Stimulated activated memory B cell treated with anti-CD40 and anti-IgM and Interleukin-4, amounts not matched to agents 10 μg/mL and 1 μg/mL and 100 μg/mL, for 72 hours (primary cell): ENCODE measurements at regions not wholly inside any gene's neighbourhood (a gene's known extent, or its start where the extent isn't known, plus 50 kb on each side); places are given as distances from the start of the nearest gene placed in this dataset.

Source experiments
- ATAC-seq: fragments of 150-1000 bp; cut with Tn5 transposase; 2 replicates; pipeline ENCODE4 v1.10.0; 2021
- H3K27ac Mint-ChIP-seq: one replicate; pipeline ENCODE4 v1.8.0; 2022; ENCODE audit warnings: mild to moderate bottlenecking, mixed read lengths
- H3K27me3 Mint-ChIP-seq: one replicate; pipeline ENCODE4 v1.8.0; 2022; ENCODE audit warnings: mixed read lengths
- H3K36me3 Mint-ChIP-seq: one replicate; pipeline ENCODE4 v1.8.0; 2022; ENCODE audit warnings: mixed read lengths
- H3K4me1 Mint-ChIP-seq: one replicate; pipeline ENCODE4 v1.8.0; 2022; ENCODE audit warnings: mixed read lengths
- H3K4me3 Mint-ChIP-seq: one replicate; pipeline ENCODE4 v1.8.0; 2022; ENCODE audit warnings: mild to moderate bottlenecking, moderate library complexity, mixed read lengths
- H3K9me3 Mint-ChIP-seq: one replicate; pipeline ENCODE4 v1.8.0; 2022; ENCODE audit warnings: mixed read lengths

DNA sequence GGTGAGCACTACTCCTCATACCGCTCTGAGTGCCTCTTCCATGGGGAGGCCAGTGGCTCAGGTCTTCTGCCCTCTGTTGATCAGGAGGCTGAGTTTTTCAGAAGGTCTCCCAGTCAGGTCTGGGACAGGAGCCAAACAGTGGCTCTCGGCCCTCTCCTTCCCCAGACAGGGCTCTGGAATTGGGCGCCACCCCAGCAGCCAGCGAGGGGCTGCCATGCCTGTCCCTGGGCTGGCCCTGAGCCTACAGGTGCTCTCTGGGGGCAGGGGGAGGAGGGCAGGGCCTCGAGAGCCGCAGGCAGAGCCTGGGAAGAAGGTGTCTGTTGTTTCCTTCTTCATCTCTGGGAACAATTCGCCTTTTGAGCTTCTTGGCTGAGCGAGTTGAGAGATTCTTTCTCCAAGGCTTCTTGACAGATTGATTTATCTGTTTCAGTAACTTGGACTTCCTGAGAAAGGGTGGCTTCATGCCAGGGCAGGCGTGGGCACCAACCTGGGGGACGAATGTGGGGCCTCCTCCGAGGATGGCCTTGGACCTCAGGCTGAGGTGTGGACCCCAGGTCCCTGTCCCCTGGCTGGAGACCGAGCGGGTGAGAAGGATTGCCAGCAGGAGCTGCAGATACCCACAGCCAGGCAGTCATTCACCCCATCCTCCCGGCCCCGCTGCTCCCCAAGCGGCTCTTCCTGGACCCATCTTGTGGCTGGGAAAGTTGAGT lies 64.7 kb upstream of the GLI2 start:
- Mint-ChIP-seq H3K36me3 (peaks cover 5% of the 10 kb centered on the region), H3K27ac (no peak overlapping the region), H3K9me3 (peaks cover 9% of the 10 kb centered on the region), H3K4me1 (peaks cover 7% of the 10 kb centered on the region), H3K27me3 (peaks cover 76% of the 10 kb centered on the region), H3K4me3 (no peak overlapping the region)
- no peak for ATAC-seq

DNA sequence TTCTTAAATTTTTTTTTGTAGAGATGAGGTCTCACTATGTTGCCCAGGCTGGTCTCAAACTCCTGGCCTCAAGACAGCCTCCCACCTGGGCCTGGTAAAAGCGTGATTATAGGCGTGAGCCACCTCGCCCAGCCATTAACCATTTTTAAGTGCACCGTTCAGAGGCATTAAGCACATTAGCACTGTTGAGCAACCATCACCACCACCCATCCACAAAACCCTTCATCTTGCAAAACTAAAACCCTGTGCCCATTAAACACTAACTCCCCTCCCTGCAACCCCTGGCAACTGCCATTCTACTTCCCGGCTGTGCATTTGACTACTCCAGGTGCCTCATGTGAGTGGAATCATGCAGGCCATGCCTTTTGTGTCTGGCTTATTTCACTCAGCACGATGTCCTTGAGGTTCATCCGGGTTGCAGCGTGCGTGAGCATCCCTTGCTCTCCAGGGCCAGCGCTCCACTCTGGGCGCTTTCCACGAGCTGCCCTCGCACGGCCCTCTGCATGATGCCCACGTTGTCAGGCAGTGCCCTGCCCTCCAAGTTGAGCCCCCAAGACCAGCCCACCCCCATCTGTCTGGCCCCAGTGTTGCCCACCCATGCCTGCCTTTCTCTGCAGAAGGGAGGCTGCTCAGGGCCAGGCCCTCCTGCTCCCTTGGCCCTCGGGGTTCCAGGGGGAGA lies 63.0 kb upstream of the GLI2 start:
- no peak overlapping the region for H3K27ac Mint-ChIP-seq
- H3K36me3 Mint-ChIP-seq = no peaks in the 10 kb centered on the region
- H3K4me3 Mint-ChIP-seq = no peak overlapping the region
- H3K27me3 Mint-ChIP-seq = peaks cover 94% of the 10 kb centered on the region
- H3K9me3 Mint-ChIP-seq = no peaks in the 10 kb centered on the region
- ATAC-seq = no peak
- peaks cover 7% of the 10 kb centered on the region for H3K4me1 Mint-ChIP-seq

DNA sequence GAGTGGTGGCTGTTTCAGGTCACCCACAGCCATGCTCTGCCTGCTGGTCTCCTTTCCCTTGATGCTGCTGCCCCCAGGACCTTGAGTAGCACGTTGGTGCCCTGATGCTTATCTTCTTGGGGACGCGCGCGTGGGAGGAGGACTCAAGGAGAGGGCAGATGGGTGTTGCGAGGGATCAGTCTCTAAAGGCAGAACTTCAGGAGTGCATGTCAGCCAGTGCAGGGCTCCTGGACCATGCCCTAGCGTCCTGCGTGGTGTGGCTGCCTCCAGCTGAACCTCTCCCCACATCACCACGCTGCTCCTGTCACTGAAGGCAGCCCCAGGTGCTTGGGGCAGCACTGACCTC lies 62.5 kb upstream of the GLI2 start:
- H3K4me3 Mint-ChIP-seq = no peak overlapping the region
- peaks cover 7% of the 10 kb centered on the region for H3K4me1 Mint-ChIP-seq
- no peak overlapping the region for H3K27ac Mint-ChIP-seq
- no peaks in the 10 kb centered on the region for H3K9me3 Mint-ChIP-seq
- ATAC-seq = no peak
- no peaks in the 10 kb centered on the region for H3K36me3 Mint-ChIP-seq
- H3K27me3 Mint-ChIP-seq = peaks cover 99% of the 10 kb centered on the region

DNA sequence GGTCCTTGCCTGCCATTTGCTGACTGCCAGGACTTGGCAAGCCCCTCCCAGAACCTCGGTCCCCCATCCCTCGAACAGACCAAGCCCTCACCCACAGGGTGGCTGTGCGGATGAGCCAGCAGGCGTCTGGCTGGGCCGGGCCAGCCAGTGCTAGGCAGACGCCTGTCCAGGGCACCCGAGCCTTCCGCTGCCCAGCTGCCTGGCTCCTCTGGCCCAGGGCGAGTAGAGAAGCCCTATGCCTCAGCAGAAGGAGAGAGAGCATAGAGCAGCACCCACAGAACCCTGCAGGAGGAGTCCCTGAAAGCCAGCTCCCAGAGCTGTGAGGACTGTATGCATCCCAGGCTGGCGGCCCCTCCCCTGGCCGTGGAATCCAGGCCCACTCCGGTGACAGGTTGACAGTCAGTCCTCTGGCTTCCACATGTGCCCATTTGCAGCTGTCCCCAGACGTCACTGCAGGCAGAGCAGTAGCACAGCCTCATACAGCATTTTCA lies 62.1 kb upstream of the GLI2 start:
- H3K4me1 Mint-ChIP-seq = peaks cover 7% of the 10 kb centered on the region
- H3K9me3 Mint-ChIP-seq = no peaks in the 10 kb centered on the region
- no peak overlapping the region for H3K27ac Mint-ChIP-seq
- no peaks in the 10 kb centered on the region for H3K36me3 Mint-ChIP-seq
- peaks cover 100% of the 10 kb centered on the region for H3K27me3 Mint-ChIP-seq
- no peak overlapping the region for H3K4me3 Mint-ChIP-seq
- ATAC-seq = no peak

DNA sequence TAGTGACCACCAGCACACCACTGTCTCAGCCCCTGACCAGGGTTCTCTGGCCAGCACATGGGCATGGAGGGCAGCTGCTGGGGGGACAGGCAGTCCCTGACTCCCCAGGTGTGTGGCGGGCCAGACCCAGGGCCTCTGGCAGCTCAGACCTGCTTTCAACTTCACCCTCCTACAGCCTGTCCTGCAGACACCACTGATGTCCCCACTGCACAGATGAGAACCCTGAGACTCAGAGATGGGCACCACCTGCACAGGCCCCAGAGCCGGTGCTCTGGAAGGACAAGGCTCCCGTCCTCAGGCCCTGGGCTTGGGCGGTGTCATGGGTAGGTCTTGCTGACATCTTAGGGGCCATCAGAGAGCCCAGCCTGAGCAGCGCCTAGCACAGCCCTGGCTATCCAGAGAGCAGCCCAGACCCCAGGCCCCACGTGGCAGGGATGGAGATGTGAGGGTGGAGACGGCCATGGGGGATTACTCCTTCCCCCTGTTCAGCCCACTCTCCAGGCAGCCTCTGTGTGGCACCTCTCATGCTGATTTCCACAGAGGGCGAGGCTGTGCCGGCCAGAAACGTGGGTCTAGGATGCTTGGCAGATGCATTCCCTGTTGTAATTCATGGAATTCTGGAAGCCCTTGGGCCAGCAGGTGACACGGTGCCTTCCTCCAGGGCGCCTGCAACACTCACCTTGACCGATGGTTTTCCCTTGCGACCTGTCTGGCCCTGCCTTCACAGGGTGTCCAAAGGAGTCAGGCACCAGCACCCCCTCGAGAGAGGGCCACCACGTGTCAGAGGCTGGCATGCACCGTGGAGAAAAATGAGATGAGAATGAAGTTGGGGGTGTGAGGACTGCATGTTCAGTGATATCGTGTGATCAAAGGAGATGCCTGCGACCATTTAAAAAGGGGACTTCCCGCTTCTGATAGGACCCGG lies 61.2 kb upstream of the GLI2 start:
- Mint-ChIP-seq H3K4me3 (no peak overlapping the region), H3K27me3 (peaks cover 100% of the 10 kb centered on the region), H3K36me3 (no peaks in the 10 kb centered on the region), H3K27ac (no peak overlapping the region), H3K9me3 (no peaks in the 10 kb centered on the region), H3K4me1 (peaks cover 5% of the 10 kb centered on the region)
- ATAC-seq = no peak

DNA sequence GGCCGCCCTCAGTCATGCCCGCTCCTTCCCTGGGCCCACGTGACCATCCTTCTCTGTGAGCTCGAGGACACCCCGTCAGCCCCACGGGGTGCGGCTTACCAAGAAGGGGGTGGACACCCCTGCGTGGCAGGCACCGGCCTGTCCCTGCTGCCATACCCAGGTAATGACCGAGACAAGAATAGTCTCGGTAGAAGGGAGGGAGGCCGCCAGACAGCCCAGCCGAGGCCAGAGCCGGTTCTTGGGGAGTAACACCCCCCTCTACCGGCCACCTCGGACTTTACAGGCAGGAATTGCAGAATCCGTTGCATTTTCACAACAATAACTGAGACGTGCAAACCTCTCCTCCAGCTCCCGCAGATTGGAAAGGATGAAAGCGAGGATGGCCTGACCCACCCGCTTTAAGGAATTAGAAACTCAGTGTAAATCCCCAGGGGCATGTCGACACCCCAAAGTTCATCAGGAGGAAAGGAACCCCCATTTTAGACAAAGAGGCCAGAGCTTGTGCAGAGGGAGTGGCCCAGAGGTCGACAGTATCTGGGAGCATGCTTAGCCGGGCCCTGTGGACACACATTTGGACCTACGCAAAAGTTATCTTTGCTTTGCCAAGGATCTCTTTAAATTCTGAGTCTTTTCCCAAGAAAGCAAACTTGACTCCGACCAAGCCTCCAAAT lies 60.1 kb upstream of the GLI2 start:
- peaks cover 91% of the 10 kb centered on the region for H3K27me3 Mint-ChIP-seq
- no peaks in the 10 kb centered on the region for H3K36me3 Mint-ChIP-seq
- H3K9me3 Mint-ChIP-seq = no peaks in the 10 kb centered on the region
- no peak overlapping the region for H3K27ac Mint-ChIP-seq
- no peaks in the 10 kb centered on the region for H3K4me1 Mint-ChIP-seq
- no peak overlapping the region for H3K4me3 Mint-ChIP-seq
- peak; percentile 9 for ATAC-seq

DNA sequence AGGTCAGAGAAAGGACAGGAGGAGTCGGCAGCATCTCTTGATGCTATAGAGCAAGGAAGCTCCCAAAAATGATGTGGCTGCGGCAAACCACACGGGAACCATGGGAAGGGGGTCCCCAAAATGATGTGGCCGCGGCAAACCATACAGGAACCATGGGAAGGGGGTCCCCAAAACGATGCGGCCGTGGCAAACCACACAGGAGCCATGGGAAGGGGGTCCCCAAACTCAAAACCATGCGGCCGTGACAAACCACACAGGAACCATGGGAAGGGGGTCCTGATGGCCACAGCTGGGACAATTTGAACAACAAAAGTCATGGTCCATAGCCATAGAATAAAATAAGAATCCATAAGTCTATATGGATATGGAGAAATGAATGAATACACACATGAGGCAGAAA lies 58.4 kb upstream of the GLI2 start:
- no peak for ATAC-seq

DNA sequence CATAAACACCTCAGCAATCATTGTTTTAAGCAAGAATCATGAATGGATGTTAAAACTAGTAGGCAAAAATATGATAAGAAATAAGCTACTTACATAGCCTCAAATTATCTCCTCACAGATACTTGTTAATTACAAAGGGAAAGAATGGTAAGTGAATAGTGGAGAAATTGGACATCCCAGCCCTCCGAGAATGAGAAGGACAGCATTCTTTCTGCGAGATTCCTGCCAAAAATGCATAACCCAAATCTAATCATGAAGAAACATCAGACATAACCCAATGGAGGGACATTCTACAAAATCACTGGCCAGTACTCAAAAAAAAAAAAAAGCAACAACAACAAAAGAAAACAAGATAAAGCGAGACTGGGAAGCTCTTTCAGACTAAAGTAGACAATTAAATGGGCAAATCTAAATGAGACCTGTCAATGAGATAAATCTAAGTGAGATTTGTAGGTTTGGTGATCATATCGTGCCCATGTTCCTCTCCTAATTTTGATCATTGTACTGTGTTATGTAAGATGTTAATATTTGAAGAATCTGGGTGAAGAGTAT lies 57.9 kb upstream of the GLI2 start:
- peaks cover 78% of the 10 kb centered on the region for H3K27me3 Mint-ChIP-seq
- H3K36me3 Mint-ChIP-seq = no peaks in the 10 kb centered on the region
- no peaks in the 10 kb centered on the region for H3K9me3 Mint-ChIP-seq
- no peak overlapping the region for H3K4me3 Mint-ChIP-seq
- no peak for ATAC-seq
- H3K4me1 Mint-ChIP-seq = no peaks in the 10 kb centered on the region
- no peak overlapping the region for H3K27ac Mint-ChIP-seq

More for the DNA sequence above, 58.4 kb upstream of the GLI2 start:
- H3K27me3 Mint-ChIP-seq = peaks cover 78% of the 10 kb centered on the region
- H3K36me3 Mint-ChIP-seq = no peaks in the 10 kb centered on the region
- no peak overlapping the region for H3K4me3 Mint-ChIP-seq
- no peaks in the 10 kb centered on the region for H3K4me1 Mint-ChIP-seq
- no peak overlapping the region for H3K27ac Mint-ChIP-seq
- H3K9me3 Mint-ChIP-seq = no peaks in the 10 kb centered on the region

DNA sequence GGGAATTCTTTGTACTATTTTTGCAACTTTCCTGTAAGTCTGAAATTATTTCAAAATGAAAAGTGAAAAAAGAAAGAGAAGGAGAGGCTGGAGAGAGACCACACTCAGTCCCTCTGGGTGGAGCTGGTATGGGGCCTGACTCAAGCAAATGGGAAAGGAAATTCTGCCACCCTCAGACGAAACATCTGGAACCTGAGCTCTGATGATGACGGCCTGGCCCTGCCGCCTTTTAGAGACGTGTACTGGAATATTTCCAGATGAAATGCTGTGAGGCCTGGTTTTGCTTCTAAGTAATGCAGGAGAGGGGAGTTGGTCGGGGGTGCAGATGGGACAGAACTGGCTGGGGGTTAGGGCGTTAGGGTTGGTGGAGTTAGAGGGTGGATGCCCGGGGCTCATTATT lies 57.4 kb upstream of the GLI2 start:
- H3K4me3 Mint-ChIP-seq = no peak overlapping the region
- H3K4me1 Mint-ChIP-seq = no peaks in the 10 kb centered on the region
- H3K27me3 Mint-ChIP-seq = peaks cover 78% of the 10 kb centered on the region
- no peaks in the 10 kb centered on the region for H3K36me3 Mint-ChIP-seq
- no peak overlapping the region for H3K27ac Mint-ChIP-seq
- no peaks in the 10 kb centered on the region for H3K9me3 Mint-ChIP-seq
- ATAC-seq = no peak

DNA sequence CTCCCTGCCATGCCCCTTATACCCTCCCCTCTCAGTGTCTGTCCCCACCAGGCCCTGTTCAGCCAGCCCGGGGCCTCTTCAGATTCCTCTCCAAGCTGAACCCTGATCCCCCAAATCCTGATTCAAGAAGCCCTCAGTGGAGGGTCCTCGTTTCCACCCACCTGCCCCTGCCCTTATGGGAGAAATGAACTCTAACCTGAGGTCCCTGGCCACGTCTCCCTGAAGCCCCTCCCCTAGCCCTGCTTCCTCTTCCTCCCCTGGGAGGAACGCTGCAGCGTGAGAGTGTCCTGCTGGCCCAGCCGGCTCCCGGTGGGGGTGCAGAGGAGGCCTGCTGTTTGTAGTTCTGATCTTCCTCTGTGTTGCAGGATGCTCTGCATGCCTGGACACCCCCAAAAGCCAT lies 56.7 kb upstream of the GLI2 start:
- no peaks in the 10 kb centered on the region for H3K36me3 Mint-ChIP-seq
- H3K4me3 Mint-ChIP-seq = no peak overlapping the region
- no peak for ATAC-seq
- no peaks in the 10 kb centered on the region for H3K9me3 Mint-ChIP-seq
- no peak overlapping the region for H3K27ac Mint-ChIP-seq
- H3K4me1 Mint-ChIP-seq = no peaks in the 10 kb centered on the region
- H3K27me3 Mint-ChIP-seq = peaks cover 78% of the 10 kb centered on the region

DNA sequence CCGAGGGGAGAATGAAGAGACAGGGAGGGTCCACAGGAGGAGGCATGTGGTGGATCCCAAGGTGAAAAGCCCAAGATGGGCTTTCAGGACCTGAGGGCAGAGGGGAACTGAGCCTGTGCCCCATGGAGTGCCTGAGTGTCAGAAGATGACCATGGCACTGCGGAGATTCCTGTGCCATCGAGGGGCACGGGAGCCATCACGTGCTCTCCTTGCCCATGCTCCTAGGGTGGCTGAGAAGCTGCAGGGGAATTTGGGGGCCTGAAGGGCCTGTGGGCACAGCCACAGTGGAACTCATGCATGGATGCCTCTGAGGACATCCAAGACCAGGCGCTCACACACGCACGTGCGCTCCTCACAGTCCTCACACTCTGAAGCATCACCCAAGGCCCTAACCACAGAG lies 56.1 kb upstream of the GLI2 start:
- Mint-ChIP-seq H3K27me3 (peaks cover 74% of the 10 kb centered on the region), H3K4me3 (no peak overlapping the region), H3K36me3 (no peaks in the 10 kb centered on the region), H3K27ac (no peak overlapping the region), H3K9me3 (no peaks in the 10 kb centered on the region), H3K4me1 (no peaks in the 10 kb centered on the region)
- no peak for ATAC-seq

DNA sequence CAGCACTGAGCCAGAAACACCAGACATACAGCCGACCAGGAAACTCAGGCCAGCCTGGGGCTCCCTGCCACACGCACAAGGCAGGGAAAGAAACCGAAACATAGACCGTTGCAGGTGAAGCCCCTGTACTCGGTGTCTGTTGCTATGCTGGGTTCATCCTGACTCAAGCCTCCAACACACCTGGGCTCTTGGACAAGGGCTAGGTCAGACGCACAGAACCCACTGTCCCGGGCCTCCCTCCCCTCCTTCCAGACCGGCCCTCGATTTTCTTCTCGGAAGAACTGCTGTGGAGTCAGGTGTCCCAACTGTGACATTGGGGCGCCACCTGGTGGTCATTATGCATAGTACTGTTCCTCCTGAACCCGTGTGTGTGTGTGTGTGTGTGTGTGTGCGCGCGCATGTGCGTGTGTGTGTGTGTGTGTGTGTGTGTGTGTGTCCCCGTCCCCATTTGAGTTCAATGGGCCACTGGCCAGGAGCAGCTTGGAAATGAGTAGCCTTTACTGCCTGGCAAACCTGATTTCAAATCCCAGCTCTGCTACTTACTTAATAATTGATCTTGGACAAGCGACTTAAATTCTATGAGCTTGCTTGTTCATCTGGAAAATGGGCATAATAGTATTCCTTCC lies 55.4 kb upstream of the GLI2 start:
- H3K4me1 Mint-ChIP-seq = no peaks in the 10 kb centered on the region
- no peaks in the 10 kb centered on the region for H3K9me3 Mint-ChIP-seq
- no peaks in the 10 kb centered on the region for H3K36me3 Mint-ChIP-seq
- peak; percentile 59 for ATAC-seq
- no peak overlapping the region for H3K4me3 Mint-ChIP-seq
- H3K27me3 Mint-ChIP-seq = peaks cover 66% of the 10 kb centered on the region
- no peak overlapping the region for H3K27ac Mint-ChIP-seq

DNA sequence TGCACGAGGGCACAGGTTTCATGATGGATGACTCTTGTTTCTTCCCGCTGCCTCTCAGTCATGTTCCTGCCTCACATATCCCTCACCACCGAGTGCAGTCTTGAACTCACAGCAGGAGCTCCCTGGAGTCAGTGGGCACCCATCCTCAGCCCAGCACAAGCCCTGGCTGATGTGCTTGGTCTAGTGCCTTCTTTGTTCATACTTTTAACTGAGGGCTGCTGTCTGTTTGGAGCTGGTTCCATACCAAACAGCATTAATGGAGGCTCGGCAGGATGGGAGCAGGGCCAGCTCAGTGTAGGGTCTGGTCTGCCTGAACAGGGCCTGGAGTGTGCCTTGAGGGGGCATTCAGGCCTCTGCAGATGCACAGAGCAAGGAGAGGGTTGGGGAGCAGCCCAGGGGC lies 54.5 kb upstream of the GLI2 start:
- no peaks in the 10 kb centered on the region for H3K9me3 Mint-ChIP-seq
- peaks cover 57% of the 10 kb centered on the region for H3K27me3 Mint-ChIP-seq
- H3K36me3 Mint-ChIP-seq = no peaks in the 10 kb centered on the region
- no peak overlapping the region for H3K27ac Mint-ChIP-seq
- no peak overlapping the region for H3K4me3 Mint-ChIP-seq
- ATAC-seq = no peak
- H3K4me1 Mint-ChIP-seq = no peaks in the 10 kb centered on the region

DNA sequence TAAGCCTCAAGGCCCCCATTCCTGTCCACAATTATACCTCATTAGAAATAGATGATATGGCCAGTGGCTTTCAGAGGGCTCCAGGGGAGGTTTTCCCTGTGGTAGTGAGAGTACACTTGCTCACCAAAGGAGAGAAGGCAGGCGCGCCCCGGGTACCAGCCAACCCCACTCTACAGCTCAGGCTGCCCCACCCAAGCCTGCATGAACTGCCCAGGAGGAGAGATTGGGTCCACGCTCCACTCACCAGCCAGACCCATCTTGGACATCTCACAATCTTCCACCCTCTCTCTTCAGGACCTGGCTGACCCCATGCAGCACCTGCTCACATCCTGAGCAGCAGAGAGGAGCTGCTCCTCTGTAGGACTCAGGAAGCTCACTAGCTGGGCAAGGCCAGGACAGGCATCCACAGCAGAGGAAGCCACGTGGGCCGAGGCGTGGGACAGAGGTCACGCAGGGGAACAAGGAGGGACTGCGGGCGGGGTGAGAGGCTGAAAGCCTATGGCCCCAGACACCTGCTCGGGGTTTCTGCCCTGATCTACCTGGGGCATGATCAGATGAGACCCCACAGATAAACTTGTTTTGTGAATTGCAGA lies 53.9 kb upstream of the GLI2 start:
- ATAC-seq = no peak
- Mint-ChIP-seq H3K9me3 (no peaks in the 10 kb centered on the region), H3K4me3 (no peak overlapping the region), H3K36me3 (no peaks in the 10 kb centered on the region), H3K27me3 (peaks cover 51% of the 10 kb centered on the region), H3K27ac (no peak overlapping the region), H3K4me1 (no peaks in the 10 kb centered on the region)
